ENCODE measurements at regions not wholly inside any gene's neighbourhood (a gene's known extent, or its start where the extent isn't known, plus 50 kb on each side); places are given as distances from the start of the nearest gene placed in this dataset.
"Not testable (repeated sequence)": the region's sequence is repeated elsewhere in the genome, so short reads cannot be mapped to it uniquely, and the experiment has no call there.

DNA sequence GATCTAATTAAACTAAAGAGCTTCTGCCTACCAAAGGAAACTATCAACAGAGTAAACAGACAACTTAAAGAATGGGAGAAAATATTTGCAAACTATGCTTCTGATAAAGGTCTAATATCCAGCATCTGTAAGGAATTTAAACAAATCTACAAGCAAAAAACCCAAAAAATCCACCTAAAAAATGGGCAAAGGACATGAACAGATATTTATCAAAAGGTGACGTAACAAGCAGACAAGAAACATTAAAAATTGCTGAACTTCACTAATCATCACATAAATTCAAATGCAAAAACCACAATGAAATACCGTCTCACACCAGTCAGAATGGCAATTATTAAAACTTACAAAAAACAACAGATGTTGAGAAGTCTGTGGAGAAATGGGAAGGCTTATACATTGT is 498.6 kb upstream of the TPTE start:
- not testable (repeated sequence) for DNase-seq (ENCODE audit: low spot score); FAIRE-seq

All from RCC 7860 (cell line).